Cardiac fibroblast (primary cell): ENCODE measurements at regions not wholly inside any gene's neighbourhood (a gene's known extent, or its start where the extent isn't known, plus 50 kb on each side); places are given as distances from the start of the nearest gene placed in this dataset.

Source experiments
- DNase-seq, 2 donors: peaks; one replicate each; pipeline versions ENCODE4 v3.0.0 to v3.0.0-alpha.2; 2010; ENCODE audit warnings: low read depth in 2 of 2
- H3K4me3 ChIP-seq, 2 donors: replicated peaks in 1 of 2; 1 replicate in 1 of 2; 2 replicates in 1 of 2; pipeline ENCODE4 v1.5.1; 2011; ENCODE audit warnings: low read depth in 2 of 2, low read length in 2 of 2, mild to moderate bottlenecking in 2 of 2, moderate library complexity in 1 of 2
- CTCF ChIP-seq: IDR thresholded peaks from one replicate; pipeline ENCODE4 v1.5.1; 2011; ENCODE audit warnings: low read depth, mild to moderate bottlenecking, low read length, inconsistent platforms

GRCh38 chr5:126363658-126364057, 59.6 kb upstream of the GRAMD2B start:
- peak in 1 of 2 donors; percentile 69 for DNase-seq
- H3K4me3 ChIP-seq: no peak overlapping the region
- no peak for TF ChIP-seq CTCF

- no peak for TF ChIP-seq CTCF
- no peak overlapping the region for H3K4me3 ChIP-seq
- DNase-seq: no peak
Observed at GRCh38 chr5:126364206-126364902, 58.9 kb upstream of the GRAMD2B start.

GRCh38 chr5:126365446-126366198, 57.6 kb upstream of the GRAMD2B start:
- DNase-seq: peak in 1 of 2 donors; percentile 56
- no peak overlapping the region for H3K4me3 ChIP-seq
- no peak for TF ChIP-seq CTCF

GRCh38 chr5:126366199-126366560, 57.0 kb upstream of the GRAMD2B start:
- no peak for TF ChIP-seq CTCF

GRCh38 chr5:126368239-126368812, 54.9 kb upstream of the GRAMD2B start:
- DNase-seq: no peak
- H3K4me3 ChIP-seq: no peak overlapping the region
- no peak for TF ChIP-seq CTCF

More at GRCh38 chr5:126366199-126366560, 57.0 kb upstream of the GRAMD2B start:
- no peak for DNase-seq
- no peak overlapping the region for H3K4me3 ChIP-seq

- no peak overlapping the region for H3K4me3 ChIP-seq
- TF ChIP-seq CTCF: no peak
- no peak for DNase-seq
Observed at GRCh38 chr5:126369083-126369482, 54.1 kb upstream of the GRAMD2B start.
